ENCODE measurements at regions not wholly inside any gene's neighbourhood (a gene's known extent, or its start where the extent isn't known, plus 50 kb on each side); places are given as distances from the start of the nearest gene placed in this dataset.

GRCh38 chr4:34046580-34046979 is 2197.7 kb downstream of the ARAP2 start:
- Mint-ChIP-seq H3K4me3 (no peak overlapping the region), H3K4me1 (no peaks in the 10 kb centered on the region), H3K27ac (no peak overlapping the region), H3K9me3 (no peaks in the 10 kb centered on the region), H3K27me3 (ENCODE audit: low read depth) (no peaks in the 10 kb centered on the region), H3K36me3 (ENCODE audit: low read depth) (no peaks in the 10 kb centered on the region)
- TF ChIP-seq CTCF (IDR thresholded peaks at IDR 0.05; ENCODE audit: unreplicated experiment in 3 of 3), result no peak

GRCh38 chr4:34047363-34047762 is 2197.0 kb downstream of the ARAP2 start:
- Mint-ChIP-seq H3K4me1 (no peaks in the 10 kb centered on the region), H3K27me3 (ENCODE audit: low read depth) (no peaks in the 10 kb centered on the region), H3K9me3 (no peaks in the 10 kb centered on the region), H3K36me3 (ENCODE audit: low read depth) (no peaks in the 10 kb centered on the region), H3K4me3 (no peak overlapping the region), H3K27ac (no peak overlapping the region)
- TF ChIP-seq CTCF (IDR thresholded peaks at IDR 0.05; ENCODE audit: unreplicated experiment in 3 of 3), result no peak

- H3K4me1 Mint-ChIP-seq, result no peaks in the 10 kb centered on the region
- H3K4me3 Mint-ChIP-seq, result no peak overlapping the region
- H3K27ac Mint-ChIP-seq, result no peak overlapping the region
- TF ChIP-seq CTCF (IDR thresholded peaks at IDR 0.05; ENCODE audit: unreplicated experiment in 3 of 3), result no peak
- H3K36me3 Mint-ChIP-seq (ENCODE audit: low read depth), result no peaks in the 10 kb centered on the region
- H3K27me3 Mint-ChIP-seq (ENCODE audit: low read depth), result no peaks in the 10 kb centered on the region
- H3K9me3 Mint-ChIP-seq, result no peaks in the 10 kb centered on the region
Observed at GRCh38 chr4:34066126-34066525, 2178.2 kb downstream of the ARAP2 start.

- Mint-ChIP-seq H3K27ac (no peak overlapping the region), H3K36me3 (ENCODE audit: low read depth) (no peaks in the 10 kb centered on the region), H3K4me3 (no peak overlapping the region), H3K27me3 (ENCODE audit: low read depth) (no peaks in the 10 kb centered on the region), H3K9me3 (peaks cover 4% of the 10 kb centered on the region), H3K4me1 (no peaks in the 10 kb centered on the region)
- TF ChIP-seq CTCF (IDR thresholded peaks at IDR 0.05; ENCODE audit: unreplicated experiment in 3 of 3), result no peak
Observed at GRCh38 chr4:34091451-34091850, 2152.9 kb downstream of the ARAP2 start.

GRCh38 chr4:34094114-34094513 is 2150.2 kb downstream of the ARAP2 start:
- Mint-ChIP-seq H3K4me1 (no peaks in the 10 kb centered on the region), H3K27ac (no peak overlapping the region), H3K9me3 (peaks cover 4% of the 10 kb centered on the region), H3K27me3 (ENCODE audit: low read depth) (no peaks in the 10 kb centered on the region), H3K36me3 (ENCODE audit: low read depth) (no peaks in the 10 kb centered on the region), H3K4me3 (no peak overlapping the region)
- TF ChIP-seq CTCF (IDR thresholded peaks at IDR 0.05; ENCODE audit: unreplicated experiment in 3 of 3), result no peak

- H3K27me3 Mint-ChIP-seq (ENCODE audit: low read depth), result no peaks in the 10 kb centered on the region
- H3K4me1 Mint-ChIP-seq, result no peaks in the 10 kb centered on the region
- no peak overlapping the region for H3K4me3 Mint-ChIP-seq
- no peaks in the 10 kb centered on the region for H3K36me3 Mint-ChIP-seq (ENCODE audit: low read depth)
- TF ChIP-seq CTCF (IDR thresholded peaks at IDR 0.05; ENCODE audit: unreplicated experiment in 3 of 3), result no peak
- H3K27ac Mint-ChIP-seq, result no peak overlapping the region
- H3K9me3 Mint-ChIP-seq, result no peaks in the 10 kb centered on the region
Observed at GRCh38 chr4:34105311-34105710, 2139.0 kb downstream of the ARAP2 start.

Measured in nephron (organoid).